ENCODE measurements at regions not wholly inside any gene's neighbourhood (a gene's known extent, or its start where the extent isn't known, plus 50 kb on each side); places are given as distances from the start of the nearest gene placed in this dataset.

DNA sequence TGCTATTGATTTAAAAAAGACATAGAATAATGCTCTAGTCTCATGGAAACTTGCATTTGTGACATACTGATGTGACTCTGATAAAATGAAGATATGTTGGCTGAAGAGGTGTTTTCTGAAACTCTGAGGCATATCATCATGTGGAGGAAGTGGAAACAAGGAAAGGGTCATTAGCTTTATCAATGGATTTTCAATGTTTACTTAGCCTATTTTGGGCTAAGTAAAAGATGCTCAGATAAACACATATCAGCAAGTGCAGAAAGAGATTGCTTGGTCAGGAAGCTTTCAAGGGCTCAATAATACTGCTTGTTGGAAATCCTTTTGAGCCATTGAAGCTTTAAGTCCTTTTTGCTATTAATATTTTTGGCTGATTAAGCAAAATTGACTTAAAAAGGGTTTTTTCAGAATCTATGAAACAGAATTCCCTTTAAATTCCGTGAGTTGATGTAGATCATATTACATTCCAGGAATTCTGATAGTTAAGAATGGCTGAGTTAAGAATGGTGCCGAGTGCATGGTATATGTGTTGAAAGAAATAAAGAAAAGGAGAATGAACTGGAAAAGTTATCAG, 952.8 kb upstream of the SPRY2 start:
- Histone ChIP-seq H3K79me2 (ENCODE audit: insufficient read depth, low read length) (no peaks in the 10 kb centered on the region), H3K9me3 (ENCODE audit: low read depth, low read length) (peaks cover 2% of the 10 kb centered on the region), H3K4me1 (ENCODE audit: insufficient read depth, low read length) (no peaks in the 10 kb centered on the region), H3K4me3 (ENCODE audit: insufficient read depth, low read length) (no peak overlapping the region), H3K4me2 (ENCODE audit: insufficient read depth, low read length) (no peak overlapping the region), H3K27ac (ENCODE audit: low read depth, low read length) (no peak overlapping the region), H2AFZ (ENCODE audit: low read length) (no peak overlapping the region), H3K27me3 (ENCODE audit: insufficient read depth, low read length) (no peaks in the 10 kb centered on the region), H4K20me1 (ENCODE audit: insufficient read depth, low read length) (no peaks in the 10 kb centered on the region), H3K36me3 (ENCODE audit: insufficient read depth, low read length) (no peaks in the 10 kb centered on the region)
- TF ChIP-seq, protein P1, sequence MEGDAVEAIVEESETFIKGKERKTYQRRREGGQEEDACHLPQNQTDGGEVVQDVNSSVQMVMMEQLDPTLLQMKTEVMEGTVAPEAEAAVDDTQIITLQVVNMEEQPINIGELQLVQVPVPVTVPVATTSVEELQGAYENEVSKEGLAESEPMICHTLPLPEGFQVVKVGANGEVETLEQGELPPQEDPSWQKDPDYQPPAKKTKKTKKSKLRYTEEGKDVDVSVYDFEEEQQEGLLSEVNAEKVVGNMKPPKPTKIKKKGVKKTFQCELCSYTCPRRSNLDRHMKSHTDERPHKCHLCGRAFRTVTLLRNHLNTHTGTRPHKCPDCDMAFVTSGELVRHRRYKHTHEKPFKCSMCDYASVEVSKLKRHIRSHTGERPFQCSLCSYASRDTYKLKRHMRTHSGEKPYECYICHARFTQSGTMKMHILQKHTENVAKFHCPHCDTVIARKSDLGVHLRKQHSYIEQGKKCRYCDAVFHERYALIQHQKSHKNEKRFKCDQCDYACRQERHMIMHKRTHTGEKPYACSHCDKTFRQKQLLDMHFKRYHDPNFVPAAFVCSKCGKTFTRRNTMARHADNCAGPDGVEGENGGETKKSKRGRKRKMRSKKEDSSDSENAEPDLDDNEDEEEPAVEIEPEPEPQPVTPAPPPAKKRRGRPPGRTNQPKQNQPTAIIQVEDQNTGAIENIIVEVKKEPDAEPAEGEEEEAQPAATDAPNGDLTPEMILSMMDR (IDR thresholded peaks at IDR 0.05; ENCODE audit: extremely low read depth, low read depth, low read length), result no peak
- no peak for DNase-seq (ENCODE audit: insufficient read length, low spot score, missing footprints)

DNA sequence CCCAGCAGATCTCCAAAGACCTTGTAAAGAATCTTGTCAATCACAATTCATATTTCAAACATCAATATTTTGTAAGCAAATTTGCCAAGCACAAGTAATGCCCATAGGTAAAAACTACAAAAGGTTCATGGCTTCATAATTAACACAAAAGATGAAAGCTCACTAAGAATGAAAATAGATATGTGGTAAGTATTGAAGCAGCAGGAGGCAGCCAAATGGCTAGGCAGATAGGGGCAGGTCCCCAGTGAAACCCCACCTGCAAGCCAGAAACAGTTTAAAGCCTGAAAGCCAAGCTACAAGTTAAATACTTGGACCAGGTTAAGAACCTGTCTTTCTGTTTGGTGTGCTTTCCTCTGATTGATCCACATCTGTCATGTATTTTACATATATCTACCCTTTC, 942.6 kb upstream of the SPRY2 start:
- Histone ChIP-seq H3K27ac (ENCODE audit: low read depth, low read length) (no peak overlapping the region), H3K79me2 (ENCODE audit: insufficient read depth, low read length) (no peaks in the 10 kb centered on the region), H2AFZ (ENCODE audit: low read length) (no peak overlapping the region), H3K4me1 (ENCODE audit: insufficient read depth, low read length) (no peaks in the 10 kb centered on the region), H3K4me3 (ENCODE audit: insufficient read depth, low read length) (no peak overlapping the region), H3K4me2 (ENCODE audit: insufficient read depth, low read length) (no peak overlapping the region), H3K9me3 (ENCODE audit: low read depth, low read length) (peaks cover 4% of the 10 kb centered on the region), H3K27me3 (ENCODE audit: insufficient read depth, low read length) (no peaks in the 10 kb centered on the region), H3K36me3 (ENCODE audit: insufficient read depth, low read length) (no peaks in the 10 kb centered on the region), H4K20me1 (ENCODE audit: insufficient read depth, low read length) (no peaks in the 10 kb centered on the region)
- TF ChIP-seq, protein P1 (IDR thresholded peaks at IDR 0.05; ENCODE audit: extremely low read depth, low read depth, low read length), result no peak
- DNase-seq (ENCODE audit: insufficient read length, low spot score, missing footprints), result no peak

DNA sequence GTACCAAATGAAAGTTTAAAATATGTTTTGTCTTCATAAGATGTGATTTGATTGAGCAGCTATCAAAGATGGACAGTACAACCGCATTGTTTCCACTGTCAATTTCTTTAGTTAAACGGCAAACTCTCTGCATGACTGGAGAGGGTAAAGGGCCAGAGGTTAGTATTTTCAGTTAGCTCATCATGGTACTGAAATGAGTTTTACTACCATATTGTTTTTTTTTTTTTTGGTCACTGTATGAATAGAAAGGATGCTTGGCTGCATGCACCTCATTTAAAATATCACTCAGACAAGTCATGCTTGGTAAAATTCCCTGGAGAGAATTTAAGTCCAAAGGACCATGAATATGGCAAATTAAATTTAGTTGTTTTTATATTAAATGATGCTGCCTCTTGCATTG, 942.1 kb upstream of the SPRY2 start:
- Histone ChIP-seq H3K4me2 (ENCODE audit: insufficient read depth, low read length) (no peak overlapping the region), H3K4me3 (ENCODE audit: insufficient read depth, low read length) (no peak overlapping the region), H3K9me3 (ENCODE audit: low read depth, low read length) (peaks cover 4% of the 10 kb centered on the region), H3K27me3 (ENCODE audit: insufficient read depth, low read length) (no peaks in the 10 kb centered on the region), H4K20me1 (ENCODE audit: insufficient read depth, low read length) (no peaks in the 10 kb centered on the region), H3K79me2 (ENCODE audit: insufficient read depth, low read length) (no peaks in the 10 kb centered on the region), H2AFZ (ENCODE audit: low read length) (no peak overlapping the region), H3K27ac (ENCODE audit: low read depth, low read length) (no peak overlapping the region), H3K4me1 (ENCODE audit: insufficient read depth, low read length) (no peaks in the 10 kb centered on the region), H3K36me3 (ENCODE audit: insufficient read depth, low read length) (no peaks in the 10 kb centered on the region)
- no peak for DNase-seq (ENCODE audit: insufficient read length, low spot score, missing footprints)
- TF ChIP-seq, protein P1 (IDR thresholded peaks at IDR 0.05; ENCODE audit: extremely low read depth, low read depth, low read length), result no peak

DNA sequence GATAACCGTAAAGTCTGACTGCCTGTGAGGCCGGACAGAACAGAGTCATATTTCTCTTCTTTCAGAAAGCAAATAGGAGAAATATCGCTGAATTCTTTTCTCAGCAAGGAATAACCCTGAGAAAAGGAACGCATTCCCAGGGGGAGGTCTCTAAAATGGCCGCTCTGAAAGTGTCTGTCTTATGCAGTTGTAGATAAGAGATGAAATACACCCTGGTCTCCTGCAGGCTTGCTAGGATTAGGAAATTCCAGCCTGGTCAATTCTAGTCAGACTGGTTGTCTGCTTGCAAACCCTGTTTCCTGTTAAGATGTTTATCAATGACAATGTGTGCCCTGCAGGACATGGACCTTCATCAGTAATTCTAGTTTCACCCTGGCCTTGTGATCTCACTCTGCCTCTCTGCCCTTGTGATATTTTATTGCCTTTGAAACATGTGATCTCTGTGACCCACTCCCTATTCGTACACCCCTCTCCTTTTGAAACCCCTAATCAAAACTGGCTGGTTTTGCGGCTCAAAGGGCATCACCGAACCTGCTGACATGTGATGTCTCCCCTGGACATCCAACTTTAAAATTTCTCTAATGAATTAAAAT, 934.8 kb upstream of the SPRY2 start:
- Histone ChIP-seq H3K36me3 (ENCODE audit: insufficient read depth, low read length) (no peaks in the 10 kb centered on the region), H3K27ac (ENCODE audit: low read depth, low read length) (no peak overlapping the region), H3K4me1 (ENCODE audit: insufficient read depth, low read length) (no peaks in the 10 kb centered on the region), H3K4me3 (ENCODE audit: insufficient read depth, low read length) (no peak overlapping the region), H2AFZ (ENCODE audit: low read length) (no peak overlapping the region), H3K9me3 (ENCODE audit: low read depth, low read length) (peaks cover 3% of the 10 kb centered on the region), H3K4me2 (ENCODE audit: insufficient read depth, low read length) (no peak overlapping the region), H3K79me2 (ENCODE audit: insufficient read depth, low read length) (no peaks in the 10 kb centered on the region), H3K27me3 (ENCODE audit: insufficient read depth, low read length) (no peaks in the 10 kb centered on the region), H4K20me1 (ENCODE audit: insufficient read depth, low read length) (no peaks in the 10 kb centered on the region)
- DNase-seq (ENCODE audit: insufficient read length, low spot score, missing footprints), result no peak
- TF ChIP-seq, protein P1 (IDR thresholded peaks at IDR 0.05; ENCODE audit: extremely low read depth, low read depth, low read length), result no peak

Data from osteoblast (primary cell).